ENCODE measurements at regions not wholly inside any gene's neighbourhood (a gene's known extent, or its start where the extent isn't known, plus 50 kb on each side); places are given as distances from the start of the nearest gene placed in this dataset.

DNA sequence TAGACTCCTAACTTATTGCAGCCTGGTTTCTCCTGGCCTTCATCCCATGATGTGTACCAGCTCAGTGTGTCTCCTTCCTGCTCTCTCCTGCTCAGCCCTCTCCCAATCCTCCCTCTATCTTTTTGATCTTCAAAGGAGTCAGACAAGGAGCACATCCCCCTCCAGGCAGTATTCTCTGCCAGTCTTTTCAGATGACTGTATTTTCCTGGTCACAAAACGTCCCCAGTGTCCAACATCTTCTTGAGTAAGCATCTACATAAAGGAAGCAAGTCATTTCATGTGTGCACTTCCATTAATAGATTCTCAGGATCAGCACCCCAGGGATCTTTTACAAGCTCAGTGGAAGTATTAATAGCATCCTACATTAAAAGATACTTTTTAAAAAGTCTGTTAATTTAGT, 148.9 kb upstream of the THBS1 start:
- no peak overlapping the region for H3K27ac ChIP-seq
- DNase-seq: no peak
- no peak overlapping the region for H3K4me3 ChIP-seq (ENCODE audit: low read depth, low read length)
- no peaks in the 10 kb centered on the region for H3K36me3 ChIP-seq (replicated peaks)
- TF ChIP-seq, protein P1, sequence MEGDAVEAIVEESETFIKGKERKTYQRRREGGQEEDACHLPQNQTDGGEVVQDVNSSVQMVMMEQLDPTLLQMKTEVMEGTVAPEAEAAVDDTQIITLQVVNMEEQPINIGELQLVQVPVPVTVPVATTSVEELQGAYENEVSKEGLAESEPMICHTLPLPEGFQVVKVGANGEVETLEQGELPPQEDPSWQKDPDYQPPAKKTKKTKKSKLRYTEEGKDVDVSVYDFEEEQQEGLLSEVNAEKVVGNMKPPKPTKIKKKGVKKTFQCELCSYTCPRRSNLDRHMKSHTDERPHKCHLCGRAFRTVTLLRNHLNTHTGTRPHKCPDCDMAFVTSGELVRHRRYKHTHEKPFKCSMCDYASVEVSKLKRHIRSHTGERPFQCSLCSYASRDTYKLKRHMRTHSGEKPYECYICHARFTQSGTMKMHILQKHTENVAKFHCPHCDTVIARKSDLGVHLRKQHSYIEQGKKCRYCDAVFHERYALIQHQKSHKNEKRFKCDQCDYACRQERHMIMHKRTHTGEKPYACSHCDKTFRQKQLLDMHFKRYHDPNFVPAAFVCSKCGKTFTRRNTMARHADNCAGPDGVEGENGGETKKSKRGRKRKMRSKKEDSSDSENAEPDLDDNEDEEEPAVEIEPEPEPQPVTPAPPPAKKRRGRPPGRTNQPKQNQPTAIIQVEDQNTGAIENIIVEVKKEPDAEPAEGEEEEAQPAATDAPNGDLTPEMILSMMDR (IDR thresholded peaks at IDR 0.05; ENCODE audit: low read depth, low read length, missing control alignments): no peak
- H3K27me3 ChIP-seq (replicated peaks): no peaks in the 10 kb centered on the region
- in situ Hi-C loops (cut with HindIII; ENCODE audit: low pct_ligation_motif_present, low sequenced_read_pairs): no loop called here

DNA sequence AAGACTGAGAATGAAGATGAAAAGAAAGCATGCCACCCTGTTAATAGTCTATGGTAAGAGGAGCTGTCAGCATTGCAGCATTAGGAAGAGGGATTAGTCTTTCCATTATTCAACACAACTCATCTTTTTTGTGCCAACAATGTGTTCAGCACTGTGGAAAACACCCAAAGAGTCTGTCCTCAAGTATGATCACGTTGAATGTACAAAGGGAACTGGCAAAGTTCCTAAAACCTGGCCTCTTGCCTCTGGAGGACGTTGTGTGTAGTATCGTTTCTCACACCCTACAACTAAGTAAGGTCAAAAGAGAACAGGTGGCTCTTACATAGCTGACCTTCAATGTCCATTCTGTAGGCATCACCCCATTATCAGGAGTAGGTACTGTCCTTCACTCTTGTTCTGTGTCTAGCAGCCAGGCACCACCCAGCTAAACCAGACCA, 147.9 kb upstream of the THBS1 start:
- TF ChIP-seq, protein P1 (IDR thresholded peaks at IDR 0.05; ENCODE audit: low read depth, low read length, missing control alignments): no peak
- no peak for DNase-seq
- Histone ChIP-seq H3K27me3 (replicated peaks) (no peaks in the 10 kb centered on the region), H3K36me3 (replicated peaks) (no peaks in the 10 kb centered on the region), H3K27ac (no peak overlapping the region), H3K4me3 (ENCODE audit: low read depth, low read length) (no peak overlapping the region)
- in situ Hi-C loops (cut with HindIII; ENCODE audit: low pct_ligation_motif_present, low sequenced_read_pairs): no loop called here

DNA sequence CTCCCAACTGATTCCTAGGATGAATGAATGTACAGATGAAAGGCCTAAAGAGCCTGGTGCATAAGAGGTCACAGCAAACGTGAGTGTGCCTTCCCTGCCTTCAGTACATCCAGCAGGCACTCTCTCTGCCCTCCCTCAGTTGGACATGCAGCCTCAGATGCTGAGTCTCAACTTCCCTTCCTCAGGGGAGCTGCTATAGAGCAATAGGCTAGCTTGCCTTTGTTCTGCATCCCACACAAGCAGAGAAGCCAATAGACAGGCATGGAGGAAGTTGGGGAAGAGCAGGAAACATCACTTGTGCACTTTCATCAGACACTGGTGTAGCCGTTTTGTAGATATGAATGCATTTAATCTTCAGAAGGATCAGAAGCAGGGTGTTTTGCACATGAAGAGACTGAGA, 147.5 kb upstream of the THBS1 start:
- TF ChIP-seq, protein P1 (IDR thresholded peaks at IDR 0.05; ENCODE audit: low read depth, low read length, missing control alignments): no peak
- Histone ChIP-seq H3K4me3 (ENCODE audit: low read depth, low read length) (no peak overlapping the region), H3K36me3 (replicated peaks) (no peaks in the 10 kb centered on the region), H3K27me3 (replicated peaks) (no peaks in the 10 kb centered on the region), H3K27ac (no peak overlapping the region)
- in situ Hi-C loops (cut with HindIII; ENCODE audit: low pct_ligation_motif_present, low sequenced_read_pairs): no loop called here
- no peak for DNase-seq

DNA sequence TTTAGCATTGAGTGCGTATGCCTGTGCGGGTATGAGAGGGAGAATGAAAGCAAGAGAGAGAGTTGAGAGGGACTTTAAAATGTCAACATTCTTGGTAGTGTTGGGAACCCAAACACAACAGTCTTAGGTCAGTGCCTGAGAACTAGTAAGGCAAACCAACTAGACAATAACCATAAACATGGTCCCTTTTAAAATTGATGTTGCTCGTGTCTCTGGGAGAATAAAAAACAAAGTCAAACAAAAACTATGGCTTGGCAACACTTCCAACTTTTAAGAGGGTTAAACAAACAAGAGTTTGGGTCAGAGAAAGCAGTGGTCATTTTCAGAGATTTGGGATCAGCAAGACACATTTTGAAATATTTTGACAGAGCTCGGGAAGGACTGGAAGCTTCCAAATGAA, 146.7 kb upstream of the THBS1 start:
- in situ Hi-C loops (cut with HindIII; ENCODE audit: low pct_ligation_motif_present, low sequenced_read_pairs): no loop called here
- no peak for DNase-seq
- H3K36me3 ChIP-seq (replicated peaks): no peaks in the 10 kb centered on the region
- H3K4me3 ChIP-seq (ENCODE audit: low read depth, low read length): no peak overlapping the region
- TF ChIP-seq, protein P1 (IDR thresholded peaks at IDR 0.05; ENCODE audit: low read depth, low read length, missing control alignments): no peak
- no peak overlapping the region for H3K27ac ChIP-seq
- no peaks in the 10 kb centered on the region for H3K27me3 ChIP-seq (replicated peaks)

DNA sequence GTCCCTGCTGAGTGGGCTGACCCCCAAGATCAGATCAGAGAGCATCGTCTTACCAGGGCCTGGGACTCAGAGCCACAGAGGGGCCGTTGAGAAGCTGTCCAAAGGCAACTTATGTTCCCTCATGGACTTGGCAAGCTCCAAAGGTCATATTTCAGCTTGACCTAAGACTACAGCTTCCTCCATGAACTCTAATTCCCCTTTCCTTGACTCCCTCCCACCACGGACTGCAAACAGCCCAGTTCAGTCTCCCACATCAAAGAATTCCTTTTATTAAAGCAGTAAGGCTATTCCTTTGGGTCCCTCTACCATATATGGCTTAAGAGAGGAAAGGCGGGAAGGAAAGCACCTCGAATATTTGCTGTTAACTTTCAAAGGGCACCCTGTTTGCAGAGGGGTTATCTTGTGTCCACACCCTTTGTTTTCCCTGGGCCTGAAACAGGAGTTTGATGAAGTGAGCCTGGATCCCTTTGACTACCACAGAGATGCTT, 146.1 kb upstream of the THBS1 start:
- in situ Hi-C loops (cut with HindIII; ENCODE audit: low pct_ligation_motif_present, low sequenced_read_pairs): no loop called here
- DNase-seq: no peak
- TF ChIP-seq, protein P1 (IDR thresholded peaks at IDR 0.05; ENCODE audit: low read depth, low read length, missing control alignments): no peak
- H3K27me3 ChIP-seq (replicated peaks): no peaks in the 10 kb centered on the region
- no peak overlapping the region for H3K27ac ChIP-seq
- H3K36me3 ChIP-seq (replicated peaks): no peaks in the 10 kb centered on the region
- no peak overlapping the region for H3K4me3 ChIP-seq (ENCODE audit: low read depth, low read length)

DNA sequence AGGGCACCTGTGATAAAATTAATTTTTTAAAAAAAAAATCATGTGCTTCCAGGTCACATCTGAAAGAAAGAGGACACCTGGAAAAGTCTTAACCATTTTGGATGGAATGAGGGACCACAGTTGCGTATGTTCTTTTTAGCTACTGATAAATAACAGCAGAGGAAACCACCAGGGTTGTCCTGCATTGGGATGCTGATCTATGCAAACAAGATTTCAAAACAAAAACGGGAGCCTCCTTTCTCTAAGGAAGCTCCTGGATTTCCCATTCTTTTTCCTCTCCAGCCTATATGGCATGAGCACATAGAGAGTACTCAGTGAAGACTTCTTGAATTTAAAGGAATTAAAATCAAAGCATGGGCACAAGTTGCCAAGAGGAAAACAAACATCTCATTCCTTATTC, 145.6 kb upstream of the THBS1 start:
- H3K4me3 ChIP-seq (ENCODE audit: low read depth, low read length): no peak overlapping the region
- no peaks in the 10 kb centered on the region for H3K27me3 ChIP-seq (replicated peaks)
- no peak overlapping the region for H3K27ac ChIP-seq
- TF ChIP-seq, protein P1 (IDR thresholded peaks at IDR 0.05; ENCODE audit: low read depth, low read length, missing control alignments): no peak
- H3K36me3 ChIP-seq (replicated peaks): no peaks in the 10 kb centered on the region
- in situ Hi-C loops (cut with HindIII; ENCODE audit: low pct_ligation_motif_present, low sequenced_read_pairs): no loop called here
- no peak for DNase-seq

Data from brain microvascular endothelial cell (primary cell).